ENCODE measurements at regions not wholly inside any gene's neighbourhood (a gene's known extent, or its start where the extent isn't known, plus 50 kb on each side); places are given as distances from the start of the nearest gene placed in this dataset.

DNA sequence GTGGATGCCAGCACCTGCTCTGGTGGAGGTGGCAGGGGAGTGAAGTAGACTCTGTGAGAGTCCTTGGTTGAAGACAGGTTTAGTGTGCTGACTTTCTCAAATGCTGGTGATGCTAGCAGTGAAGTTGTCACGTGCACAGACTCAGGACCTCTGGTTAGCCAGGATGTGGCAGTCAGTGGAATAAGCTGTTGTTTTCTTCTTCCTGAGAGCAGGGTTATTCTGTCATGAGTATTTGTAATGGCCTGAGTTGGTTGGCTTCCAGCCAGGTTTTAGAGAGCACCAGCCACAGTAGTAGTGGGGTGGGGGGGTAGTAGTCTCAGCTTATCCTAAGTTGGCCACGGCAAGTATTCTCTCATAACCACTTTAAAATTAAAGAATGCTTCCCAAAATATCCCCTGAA lies 169.7 kb upstream of the FOXN2 start:
- TF ChIP-seq, protein P1, sequence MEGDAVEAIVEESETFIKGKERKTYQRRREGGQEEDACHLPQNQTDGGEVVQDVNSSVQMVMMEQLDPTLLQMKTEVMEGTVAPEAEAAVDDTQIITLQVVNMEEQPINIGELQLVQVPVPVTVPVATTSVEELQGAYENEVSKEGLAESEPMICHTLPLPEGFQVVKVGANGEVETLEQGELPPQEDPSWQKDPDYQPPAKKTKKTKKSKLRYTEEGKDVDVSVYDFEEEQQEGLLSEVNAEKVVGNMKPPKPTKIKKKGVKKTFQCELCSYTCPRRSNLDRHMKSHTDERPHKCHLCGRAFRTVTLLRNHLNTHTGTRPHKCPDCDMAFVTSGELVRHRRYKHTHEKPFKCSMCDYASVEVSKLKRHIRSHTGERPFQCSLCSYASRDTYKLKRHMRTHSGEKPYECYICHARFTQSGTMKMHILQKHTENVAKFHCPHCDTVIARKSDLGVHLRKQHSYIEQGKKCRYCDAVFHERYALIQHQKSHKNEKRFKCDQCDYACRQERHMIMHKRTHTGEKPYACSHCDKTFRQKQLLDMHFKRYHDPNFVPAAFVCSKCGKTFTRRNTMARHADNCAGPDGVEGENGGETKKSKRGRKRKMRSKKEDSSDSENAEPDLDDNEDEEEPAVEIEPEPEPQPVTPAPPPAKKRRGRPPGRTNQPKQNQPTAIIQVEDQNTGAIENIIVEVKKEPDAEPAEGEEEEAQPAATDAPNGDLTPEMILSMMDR (IDR thresholded peaks at IDR 0.05): no peak
- no peak for TF ChIP-seq POLR2A (IDR thresholded peaks at IDR 0.05)
